22Rv1 (cell line): ENCODE measurements at regions not wholly inside any gene's neighbourhood (a gene's known extent, or its start where the extent isn't known, plus 50 kb on each side); places are given as distances from the start of the nearest gene placed in this dataset.

Experiments
- H3K27ac ChIP-seq: fragments of 450-650 bp; 2 replicates; pipeline ENCODE4 v1.5.1; 2017
- CTCF ChIP-seq: fragments of 450-650 bp; IDR thresholded peaks from 2 replicates; pipeline ENCODE4 v1.5.1; 2017; ENCODE audit warnings: mild to moderate bottlenecking
- ZFX ChIP-seq: fragments of 450-650 bp; IDR thresholded peaks from 2 replicates; pipeline ENCODE4 v1.6.1; 2017; ENCODE audit warnings: antibody characterized with exemption, borderline replicate concordance

GRCh38 chr1:82994616-82995263 lies 1004.2 kb downstream of the TTLL7 start:
- no peak overlapping the region for H3K27ac ChIP-seq
- TF ChIP-seq CTCF (no peak), ZFX (no peak)

GRCh38 chr1:82991569-82991968 lies 1007.4 kb downstream of the TTLL7 start:
- H3K27ac ChIP-seq, result no peak overlapping the region
- no peak for TF ChIP-seq ZFX
- no peak for TF ChIP-seq CTCF

GRCh38 chr1:82979593-82980236 lies 1019.2 kb downstream of the TTLL7 start:
- TF ChIP-seq CTCF, result no peak
- TF ChIP-seq ZFX, result no peak
- H3K27ac ChIP-seq, result no peak overlapping the region

- H3K27ac ChIP-seq, result no peak overlapping the region
- TF ChIP-seq ZFX (no peak), CTCF (no peak)
Measured at GRCh38 chr1:82978461-82979324, 1020.2 kb downstream of the TTLL7 start.

GRCh38 chr1:82972841-82973553 lies 1025.9 kb downstream of the TTLL7 start:
- H3K27ac ChIP-seq, result no peak overlapping the region
- no peak for TF ChIP-seq ZFX
- no peak for TF ChIP-seq CTCF

GRCh38 chr1:82969340-82969739 lies 1029.6 kb downstream of the TTLL7 start:
- H3K27ac ChIP-seq, result no peak overlapping the region
- no peak for TF ChIP-seq CTCF

GRCh38 chr1:82962658-82963057 lies 1036.3 kb downstream of the TTLL7 start:
- TF ChIP-seq ZFX (no peak), CTCF (no peak)
- no peak overlapping the region for H3K27ac ChIP-seq
